MM.1S (cell line): ENCODE measurements at regions not wholly inside any gene's neighbourhood (a gene's known extent, or its start where the extent isn't known, plus 50 kb on each side); places are given as distances from the start of the nearest gene placed in this dataset.

Experiments
- DNase-seq: peaks from one replicate; pipeline ENCODE4 v3.0.0-alpha.2; 2015
- H2AFZ ChIP-seq: fragments of 300-600 bp; sonication (generic); 2 replicates; pipeline ENCODE4 v1.6.0; 2016; ENCODE audit warnings: antibody characterized with exemption, low read length
- H3F3A ChIP-seq: fragments of 300-600 bp; sonication (generic); 2 replicates; pipeline ENCODE4 v1.6.1; 2016; ENCODE audit warnings: mild to moderate bottlenecking, antibody characterized with exemption, low read length, moderate library complexity, mixed read lengths; ENCODE audit not compliant: insufficient read depth
- H3K27ac ChIP-seq: fragments of 300-600 bp; sonication (generic); 2 replicates; pipeline ENCODE4 v1.5.1; 2016; ENCODE audit warnings: mild to moderate bottlenecking, low read length
- H3K27me3 ChIP-seq: fragments of 300-600 bp; sonication (generic); replicated peaks from 2 replicates; pipeline ENCODE4 v1.6.0; 2016; ENCODE audit warnings: low read length; ENCODE audit not compliant: insufficient read depth
- H3K36me3 ChIP-seq: fragments of 300-600 bp; sonication (generic); replicated peaks from 2 replicates; pipeline ENCODE4 v1.6.1; 2016; ENCODE audit warnings: mild to moderate bottlenecking, low read length, mixed read lengths; ENCODE audit not compliant: insufficient read depth
- H3K4me1 ChIP-seq: fragments of 300-600 bp; sonication (generic); 2 replicates; pipeline ENCODE4 v1.6.1; 2016; ENCODE audit warnings: low read length, mixed read lengths
- H3K4me2 ChIP-seq: fragments of 300-600 bp; sonication (generic); 2 replicates; pipeline ENCODE4 v1.6.0; 2016; ENCODE audit warnings: low read depth, low read length
- H3K4me3 ChIP-seq: fragments of 300-600 bp; sonication (generic); 2 replicates; pipeline ENCODE4 v1.5.1; 2016; ENCODE audit warnings: low read length, mixed read lengths
- H3K79me2 ChIP-seq: fragments of 300-600 bp; sonication (generic); 2 replicates; pipeline ENCODE4 v1.6.1; 2016; ENCODE audit warnings: mixed run types, low read length, mixed read lengths
- H3K9ac ChIP-seq: fragments of 300-600 bp; sonication (generic); 2 replicates; pipeline ENCODE4 v1.6.1; 2016; ENCODE audit warnings: low read length, mixed read lengths
- H3K9me2 ChIP-seq: fragments of 300-600 bp; sonication (generic); replicated peaks from 2 replicates; pipeline ENCODE4 v1.6.1; 2016; ENCODE audit warnings: mild to moderate bottlenecking, low read length, mixed read lengths; ENCODE audit not compliant: insufficient read depth
- H3K9me3 ChIP-seq: fragments of 300-600 bp; sonication (generic); replicated peaks from 2 replicates; pipeline ENCODE4 v1.6.1; 2016; ENCODE audit warnings: mild to moderate bottlenecking, low read length, mixed read lengths; ENCODE audit not compliant: insufficient read depth
- H4K20me1 ChIP-seq: fragments of 300-600 bp; sonication (generic); 2 replicates; pipeline ENCODE4 v1.6.1; 2016; ENCODE audit warnings: mild to moderate bottlenecking, low read length, moderate library complexity, mixed read lengths; ENCODE audit not compliant: insufficient read depth
- EZH2 ChIP-seq: fragments of 300-600 bp; sonication (generic); optimal IDR thresholded peaks from 2 replicates; pipeline ENCODE3; 2017; ENCODE audit warnings: low read depth, mild to moderate bottlenecking, antibody characterized with exemption, low read length, mixed read lengths
- EZH2phosphoT487 ChIP-seq: fragments of 300-600 bp; sonication (generic); IDR thresholded peaks from 2 replicates; pipeline ENCODE4 v1.6.1; 2018; ENCODE audit warnings: antibody characterized with exemption, low read length
- TF ChIP-seq, protein P1 (sequence below): fragments of 300-600 bp; sonication (generic); IDR thresholded peaks from 2 replicates; pipeline ENCODE4 v1.5.1; 2016; ENCODE audit warnings: antibody characterized with exemption, low read length, mixed read lengths

DNA sequence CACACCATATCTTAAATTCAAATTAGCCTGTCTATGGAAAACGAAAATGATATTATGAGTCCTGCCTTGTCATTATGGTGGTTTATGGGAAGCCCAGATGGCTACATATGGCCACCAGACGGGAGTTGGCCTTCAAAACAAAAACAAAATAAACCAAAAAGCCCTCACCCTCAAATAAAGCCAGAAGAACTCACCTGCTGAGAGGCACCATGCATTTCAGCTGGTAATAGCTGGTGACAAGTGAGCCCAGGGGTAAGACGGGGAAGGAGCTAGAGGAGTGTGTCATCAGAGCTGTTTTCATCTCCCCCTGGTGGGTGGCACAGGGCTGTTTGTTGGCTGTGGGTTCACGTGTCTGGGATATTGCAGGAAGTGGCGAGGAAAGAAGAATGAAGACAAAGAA, 152.9 kb downstream of the EFNB2 start:
- Histone ChIP-seq H3K4me1 (no peaks in the 10 kb centered on the region), H3K27me3 (no peaks in the 10 kb centered on the region), H3K9me2 (no peaks in the 10 kb centered on the region), H3K9ac (no peak overlapping the region), H3K79me2 (no peaks in the 10 kb centered on the region), H3K4me3 (no peak overlapping the region), H3K9me3 (no peaks in the 10 kb centered on the region), H2AFZ (no peak overlapping the region), H4K20me1 (no peaks in the 10 kb centered on the region), H3K4me2 (no peak overlapping the region), H3K27ac (no peak overlapping the region), H3F3A (no peaks in the 10 kb centered on the region), H3K36me3 (no peaks in the 10 kb centered on the region)
- DNase-seq: no peak
- no peak for TF ChIP-seq EZH2phosphoT487
- TF ChIP-seq EZH2: no peak
- TF ChIP-seq, protein P1, sequence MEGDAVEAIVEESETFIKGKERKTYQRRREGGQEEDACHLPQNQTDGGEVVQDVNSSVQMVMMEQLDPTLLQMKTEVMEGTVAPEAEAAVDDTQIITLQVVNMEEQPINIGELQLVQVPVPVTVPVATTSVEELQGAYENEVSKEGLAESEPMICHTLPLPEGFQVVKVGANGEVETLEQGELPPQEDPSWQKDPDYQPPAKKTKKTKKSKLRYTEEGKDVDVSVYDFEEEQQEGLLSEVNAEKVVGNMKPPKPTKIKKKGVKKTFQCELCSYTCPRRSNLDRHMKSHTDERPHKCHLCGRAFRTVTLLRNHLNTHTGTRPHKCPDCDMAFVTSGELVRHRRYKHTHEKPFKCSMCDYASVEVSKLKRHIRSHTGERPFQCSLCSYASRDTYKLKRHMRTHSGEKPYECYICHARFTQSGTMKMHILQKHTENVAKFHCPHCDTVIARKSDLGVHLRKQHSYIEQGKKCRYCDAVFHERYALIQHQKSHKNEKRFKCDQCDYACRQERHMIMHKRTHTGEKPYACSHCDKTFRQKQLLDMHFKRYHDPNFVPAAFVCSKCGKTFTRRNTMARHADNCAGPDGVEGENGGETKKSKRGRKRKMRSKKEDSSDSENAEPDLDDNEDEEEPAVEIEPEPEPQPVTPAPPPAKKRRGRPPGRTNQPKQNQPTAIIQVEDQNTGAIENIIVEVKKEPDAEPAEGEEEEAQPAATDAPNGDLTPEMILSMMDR: no peak

DNA sequence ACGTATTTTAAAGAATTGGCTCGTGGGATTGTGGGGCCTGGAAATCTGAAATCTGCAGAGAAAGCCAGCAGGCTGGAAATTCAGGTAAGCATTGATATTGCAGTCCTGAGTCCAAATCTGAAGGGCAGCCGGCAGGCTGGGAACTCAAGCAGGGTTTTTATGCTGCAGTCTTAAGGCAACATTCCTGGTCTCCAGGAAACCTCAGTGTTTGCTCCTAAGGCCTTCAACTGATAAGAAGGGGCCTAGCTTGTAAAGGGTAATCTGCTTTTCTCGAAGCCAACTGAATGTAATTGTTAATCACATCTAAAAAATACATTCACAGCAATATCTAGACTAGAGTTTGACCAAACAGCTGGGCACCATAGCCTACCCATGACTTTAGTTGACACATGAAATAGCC, 154.4 kb downstream of the EFNB2 start:
- Histone ChIP-seq H3K9ac (no peak overlapping the region), H3K27ac (no peak overlapping the region), H3K79me2 (no peaks in the 10 kb centered on the region), H3K4me1 (no peaks in the 10 kb centered on the region), H3K9me3 (no peaks in the 10 kb centered on the region), H3K27me3 (no peaks in the 10 kb centered on the region), H3K4me3 (no peak overlapping the region), H3K36me3 (no peaks in the 10 kb centered on the region), H2AFZ (no peak overlapping the region), H3K9me2 (no peaks in the 10 kb centered on the region), H3F3A (no peaks in the 10 kb centered on the region), H4K20me1 (no peaks in the 10 kb centered on the region), H3K4me2 (no peak overlapping the region)
- no peak for DNase-seq
- TF ChIP-seq EZH2 (no peak), EZH2phosphoT487 (no peak)
- TF ChIP-seq, protein P1: no peak

- DNase-seq: no peak
- TF ChIP-seq EZH2 (no peak), EZH2phosphoT487 (no peak)
- TF ChIP-seq, protein P1: no peak
- Histone ChIP-seq H3F3A (no peaks in the 10 kb centered on the region), H3K27me3 (no peaks in the 10 kb centered on the region), H3K36me3 (no peaks in the 10 kb centered on the region), H3K79me2 (no peaks in the 10 kb centered on the region), H3K4me3 (no peak overlapping the region), H3K4me2 (no peak overlapping the region), H3K9me2 (no peaks in the 10 kb centered on the region), H3K27ac (no peak overlapping the region), H3K9me3 (no peaks in the 10 kb centered on the region), H4K20me1 (no peaks in the 10 kb centered on the region), H3K4me1 (no peaks in the 10 kb centered on the region), H3K9ac (no peak overlapping the region), H2AFZ (no peak overlapping the region)
These were observed 157.4 kb downstream of the EFNB2 start for GRCh38 chr13:106377931-106378662.
